HG02970 (cell line): ENCODE measurements at regions not wholly inside any gene's neighbourhood (a gene's known extent, or its start where the extent isn't known, plus 50 kb on each side); places are given as distances from the start of the nearest gene placed in this dataset.

ENCODE experiments used
- ATAC-seq: cut with Tn5 transposase; IDR thresholded peaks from one replicate; pipeline ENCODE4 v1.9.1; 2021; ENCODE audit warnings: mild to moderate bottlenecking, moderate library complexity, moderate number of reproducible peaks; ENCODE audit not compliant: unreplicated experiment, low FRiP score

- ATAC-seq = no peak
Observed at GRCh38 chr4:163621821-163622220, 127.3 kb downstream of the TMA16 start.

- no peak for ATAC-seq
Observed at GRCh38 chr4:163622379-163623035, 128.0 kb downstream of the TMA16 start.

- ATAC-seq = no peak
Observed at GRCh38 chr4:163623787-163624186, 129.3 kb downstream of the TMA16 start.

GRCh38 chr4:163624727-163625126 lies 130.2 kb downstream of the TMA16 start:
- no peak for ATAC-seq

- ATAC-seq = no peak
Observed at GRCh38 chr4:163631288-163631687, 136.8 kb downstream of the TMA16 start.

GRCh38 chr4:163638909-163639308 lies 144.4 kb downstream of the TMA16 start:
- ATAC-seq = no peak

- ATAC-seq = no peak
Observed at GRCh38 chr4:163649557-163650091, 155.1 kb downstream of the TMA16 start.

GRCh38 chr4:163651761-163652160 lies 157.3 kb downstream of the TMA16 start:
- ATAC-seq = no peak

- ATAC-seq = no peak
Observed at GRCh38 chr4:163654621-163655020, 160.1 kb downstream of the TMA16 start.

GRCh38 chr4:163660636-163661035 lies 166.1 kb downstream of the TMA16 start:
- ATAC-seq = no peak

- ATAC-seq = no peak
Observed at GRCh38 chr4:163662768-163663167, 168.3 kb downstream of the TMA16 start.

- ATAC-seq = peak; percentile 92
Observed at GRCh38 chr4:163663454-163664225, 169.2 kb downstream of the TMA16 start.

- ATAC-seq = no peak
Observed at GRCh38 chr4:163665101-163665500, 170.6 kb downstream of the TMA16 start.

GRCh38 chr4:163665521-163666331 lies 171.2 kb downstream of the TMA16 start:
- ATAC-seq = no peak

GRCh38 chr4:163666332-163666873 lies 171.9 kb downstream of the TMA16 start:
- ATAC-seq = no peak

- no peak for ATAC-seq
Observed at GRCh38 chr4:163672751-163673150, 178.3 kb downstream of the TMA16 start.

- ATAC-seq = no peak
Observed at GRCh38 chr4:163673848-163674697, 179.6 kb downstream of the TMA16 start.

GRCh38 chr4:163679189-163679588 lies 184.7 kb downstream of the TMA16 start:
- no peak for ATAC-seq

GRCh38 chr4:163680386-163681098 lies 186.1 kb downstream of the TMA16 start:
- no peak for ATAC-seq
